ENCODE measurements at regions not wholly inside any gene's neighbourhood (a gene's known extent, or its start where the extent isn't known, plus 50 kb on each side); places are given as distances from the start of the nearest gene placed in this dataset.
"Not testable (repeated sequence)": the region's sequence is repeated elsewhere in the genome, so short reads cannot be mapped to it uniquely, and the experiment has no call there.

- Mint-ChIP-seq H3K27ac (no peak overlapping the region), H3K36me3 (no peaks in the 10 kb centered on the region), H3K27me3 (no peaks in the 10 kb centered on the region), H3K4me1 (no peaks in the 10 kb centered on the region), H3K4me3 (no peak overlapping the region), H3K9me3 (ENCODE audit: low read depth) (peaks cover 14% of the 10 kb centered on the region)
- ATAC-seq (no peak), DNase-seq (no peak)
- CTCF ChIA-PET, result no interaction called here
Measured at GRCh38 chr3:76307556-76307955, 522.2 kb upstream of the ZNF717 start.

DNA sequence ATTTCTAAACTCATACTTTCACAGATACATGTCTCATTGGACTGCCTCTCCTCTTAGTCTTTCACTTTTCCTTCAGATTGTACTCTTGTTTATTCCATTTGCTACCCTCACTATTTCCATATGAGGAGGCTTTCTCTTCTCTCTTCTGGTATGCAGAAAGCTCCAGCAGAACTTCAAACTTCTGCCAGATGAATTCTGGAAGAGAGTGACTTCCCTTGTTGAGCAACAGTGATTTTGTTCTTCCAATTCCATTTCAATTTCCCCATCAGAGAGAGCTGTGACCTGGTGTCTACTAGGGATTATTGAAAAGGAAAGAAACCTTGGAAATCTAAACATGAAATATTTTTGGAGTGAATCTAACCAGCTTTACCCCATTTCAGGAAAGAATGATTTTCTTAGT is 523.2 kb upstream of the ZNF717 start:
- no peaks in the 10 kb centered on the region for H3K27me3 Mint-ChIP-seq
- peaks cover 14% of the 10 kb centered on the region for H3K9me3 Mint-ChIP-seq (ENCODE audit: low read depth)
- DNase-seq (no peak), ATAC-seq (no peak)
- no peak overlapping the region for H3K27ac Mint-ChIP-seq
- CTCF ChIA-PET, result no interaction called here
- no peaks in the 10 kb centered on the region for H3K4me1 Mint-ChIP-seq
- H3K36me3 Mint-ChIP-seq, result no peaks in the 10 kb centered on the region
- no peak overlapping the region for H3K4me3 Mint-ChIP-seq

- H3K36me3 Mint-ChIP-seq, result no peaks in the 10 kb centered on the region
Measured at GRCh38 chr3:76310089-76310488, 524.7 kb upstream of the ZNF717 start.

GRCh38 chr3:76310667-76311066 is 525.3 kb upstream of the ZNF717 start:
- H3K9me3 Mint-ChIP-seq (ENCODE audit: low read depth), result peaks cover 14% of the 10 kb centered on the region
- no peaks in the 10 kb centered on the region for H3K4me1 Mint-ChIP-seq
- no peak overlapping the region for H3K27ac Mint-ChIP-seq
- ATAC-seq, result no peak
- H3K4me3 Mint-ChIP-seq, result no peak overlapping the region
- no peaks in the 10 kb centered on the region for H3K36me3 Mint-ChIP-seq
- no peaks in the 10 kb centered on the region for H3K27me3 Mint-ChIP-seq
- CTCF ChIA-PET, result no interaction called here
- DNase-seq, result no peak

More at GRCh38 chr3:76310089-76310488, 524.7 kb upstream of the ZNF717 start:
- CTCF ChIA-PET, result no interaction called here
- Mint-ChIP-seq H3K27me3 (no peaks in the 10 kb centered on the region), H3K27ac (no peak overlapping the region), H3K9me3 (ENCODE audit: low read depth) (peaks cover 14% of the 10 kb centered on the region), H3K4me3 (no peak overlapping the region), H3K4me1 (no peaks in the 10 kb centered on the region)
- no peak for DNase-seq
- no peak for ATAC-seq

GRCh38 chr3:76311941-76312340 is 526.6 kb upstream of the ZNF717 start:
- H3K36me3 Mint-ChIP-seq, result no peaks in the 10 kb centered on the region
- no peak overlapping the region for H3K27ac Mint-ChIP-seq
- H3K4me1 Mint-ChIP-seq, result no peaks in the 10 kb centered on the region
- H3K9me3 Mint-ChIP-seq (ENCODE audit: low read depth), result peaks cover 14% of the 10 kb centered on the region
- H3K27me3 Mint-ChIP-seq, result no peaks in the 10 kb centered on the region
- H3K4me3 Mint-ChIP-seq, result no peak overlapping the region
- no peak for DNase-seq
- no peak for ATAC-seq
- CTCF ChIA-PET, result no interaction called here

DNA sequence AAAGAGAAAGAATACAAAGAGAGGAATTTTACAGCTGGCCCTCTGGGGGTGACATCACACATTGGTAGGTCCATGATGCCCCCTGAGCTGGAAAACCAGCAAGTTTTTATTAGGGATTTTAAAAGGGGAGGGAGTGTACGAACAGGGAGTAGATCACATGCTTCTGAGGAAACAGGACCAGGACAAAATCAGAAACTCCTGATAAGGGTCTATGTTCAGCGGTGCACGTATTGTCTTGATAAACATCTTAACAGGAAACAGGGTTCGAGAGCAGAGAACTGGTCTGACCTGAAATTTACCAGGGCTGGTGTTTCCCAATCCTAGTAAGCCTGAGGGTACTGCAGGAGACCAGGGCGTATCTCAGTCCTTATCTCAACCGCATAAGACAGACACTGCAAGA is 530.6 kb upstream of the ZNF717 start:
- not testable (repeated sequence) for H3K4me1 Mint-ChIP-seq

DNA sequence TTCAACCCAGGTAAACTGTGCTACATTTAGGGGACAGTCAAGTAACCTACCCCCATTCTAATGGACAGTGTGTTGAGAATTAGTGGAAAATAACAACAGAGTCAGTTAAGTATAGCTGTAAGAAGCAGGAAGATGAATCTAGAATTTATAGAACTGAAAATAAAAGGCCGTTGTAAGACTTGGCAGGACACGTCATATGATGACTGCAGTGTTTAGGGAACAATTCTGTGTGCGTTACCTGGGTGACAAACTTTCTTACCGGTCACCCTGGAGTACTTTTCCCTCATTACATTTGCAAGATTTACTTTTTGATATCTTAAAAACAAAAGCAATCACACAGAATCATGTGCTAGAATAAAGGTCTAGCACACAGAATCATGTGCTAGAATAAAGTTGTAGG is 536.3 kb upstream of the ZNF717 start:
- DNase-seq, result no peak
- CTCF ChIA-PET, result no interaction called here
- ATAC-seq, result no peak
- H3K9me3 Mint-ChIP-seq (ENCODE audit: low read depth), result no peaks in the 10 kb centered on the region
- H3K36me3 Mint-ChIP-seq, result no peaks in the 10 kb centered on the region
- no peaks in the 10 kb centered on the region for H3K4me1 Mint-ChIP-seq
- H3K4me3 Mint-ChIP-seq, result no peak overlapping the region
- no peaks in the 10 kb centered on the region for H3K27me3 Mint-ChIP-seq
- H3K27ac Mint-ChIP-seq, result no peak overlapping the region

More for the DNA sequence above, 530.6 kb upstream of the ZNF717 start:
- H3K36me3 Mint-ChIP-seq; H3K27me3 Mint-ChIP-seq; DNase-seq; CTCF ChIA-PET; H3K4me3 Mint-ChIP-seq; H3K9me3 Mint-ChIP-seq (ENCODE audit: low read depth); H3K27ac Mint-ChIP-seq; ATAC-seq: not testable (repeated sequence)

- DNase-seq (no peak), ATAC-seq (no peak)
- H3K27me3 Mint-ChIP-seq, result no peaks in the 10 kb centered on the region
- no peak overlapping the region for H3K4me3 Mint-ChIP-seq
- no peaks in the 10 kb centered on the region for H3K36me3 Mint-ChIP-seq
- CTCF ChIA-PET, result no interaction called here
- no peaks in the 10 kb centered on the region for H3K4me1 Mint-ChIP-seq
- H3K27ac Mint-ChIP-seq, result no peak overlapping the region
- H3K9me3 Mint-ChIP-seq (ENCODE audit: low read depth), result peaks cover 3% of the 10 kb centered on the region
Measured at GRCh38 chr3:76324101-76324500, 538.8 kb upstream of the ZNF717 start.

- H3K4me3 Mint-ChIP-seq, result no peak overlapping the region
- H3K36me3 Mint-ChIP-seq, result no peaks in the 10 kb centered on the region
- H3K4me1 Mint-ChIP-seq, result no peaks in the 10 kb centered on the region
- H3K27me3 Mint-ChIP-seq, result no peaks in the 10 kb centered on the region
- DNase-seq (no peak), ATAC-seq (no peak)
- peaks cover 10% of the 10 kb centered on the region for H3K9me3 Mint-ChIP-seq (ENCODE audit: low read depth)
- no peak overlapping the region for H3K27ac Mint-ChIP-seq
- CTCF ChIA-PET, result interaction anchor here (0.6 kb wide), 1 partner anchor 526 kb away, joined by 3 read pairs; no protein-coding TSS in a partner anchor
Measured at GRCh38 chr3:76345878-76346277, 560.5 kb upstream of the ZNF717 start.

DNA sequence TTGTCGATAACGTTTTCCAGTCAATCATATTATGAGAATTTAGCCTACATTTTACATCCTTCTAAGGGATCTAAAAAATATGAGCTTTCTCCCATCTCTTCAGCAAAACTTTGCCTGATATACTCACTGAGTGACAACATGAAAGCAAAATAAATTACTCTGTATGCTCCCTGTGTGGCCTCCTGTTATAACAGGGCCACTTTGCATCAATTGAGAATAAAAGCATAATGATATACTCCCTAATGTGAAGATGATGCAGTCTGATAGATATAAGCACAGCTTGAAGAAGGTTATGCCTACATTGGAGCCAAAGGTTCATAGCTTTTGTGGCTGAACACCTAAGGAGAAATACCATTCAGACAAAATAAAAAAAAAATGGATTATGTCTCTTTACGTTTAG is 561.3 kb upstream of the ZNF717 start:
- Mint-ChIP-seq H3K27ac (no peak overlapping the region), H3K27me3 (no peaks in the 10 kb centered on the region), H3K4me3 (no peak overlapping the region), H3K4me1 (no peaks in the 10 kb centered on the region), H3K9me3 (ENCODE audit: low read depth) (peaks cover 10% of the 10 kb centered on the region), H3K36me3 (no peaks in the 10 kb centered on the region)
- ATAC-seq (no peak), DNase-seq (no peak)
- CTCF ChIA-PET, result interaction anchor here (0.6 kb wide), 1 partner anchor 527 kb away, joined by 3 read pairs; no protein-coding TSS in a partner anchor

DNA sequence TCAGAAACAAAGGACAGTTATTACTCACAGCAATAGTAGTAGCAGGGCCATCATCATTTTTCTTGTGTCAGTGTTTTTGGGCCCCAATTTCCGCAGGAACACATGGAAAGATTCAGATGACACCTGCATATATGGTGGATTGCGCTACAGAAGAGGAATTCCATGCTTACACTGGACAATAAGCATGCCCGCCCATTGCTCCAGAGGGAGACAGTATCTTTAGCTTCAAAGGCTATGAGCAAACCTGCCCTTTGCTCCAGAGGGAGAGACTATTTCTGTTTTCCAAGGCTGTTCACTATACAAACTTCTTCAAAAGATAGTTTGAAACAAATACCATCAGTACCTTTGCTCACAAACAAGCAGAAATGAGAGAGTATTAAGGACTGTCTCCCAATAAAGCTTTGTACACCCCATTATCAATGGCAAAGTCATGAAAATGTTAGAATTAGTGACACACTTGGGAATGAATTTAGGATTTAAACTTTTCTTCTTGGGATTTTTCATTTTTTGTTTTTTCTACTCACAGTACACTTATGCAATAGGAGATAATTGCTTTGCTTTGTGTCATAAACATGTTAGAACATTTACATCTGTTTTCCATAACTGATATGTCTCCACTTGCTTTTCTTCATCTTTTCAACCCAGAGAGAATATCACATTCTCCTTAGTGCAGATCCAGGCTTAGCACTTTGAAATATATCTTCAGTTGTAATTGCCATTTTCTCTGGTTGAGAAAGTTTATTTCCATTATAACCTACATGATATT is 564.5 kb upstream of the ZNF717 start:
- H3K4me3 Mint-ChIP-seq, result no peak overlapping the region
- CTCF ChIA-PET, result no interaction called here
- H3K36me3 Mint-ChIP-seq, result no peaks in the 10 kb centered on the region
- no peaks in the 10 kb centered on the region for H3K27me3 Mint-ChIP-seq
- DNase-seq, result no peak
- H3K4me1 Mint-ChIP-seq, result no peaks in the 10 kb centered on the region
- H3K27ac Mint-ChIP-seq, result no peak overlapping the region
- H3K9me3 Mint-ChIP-seq (ENCODE audit: low read depth), result peaks cover 6% of the 10 kb centered on the region
- no peak for ATAC-seq

GRCh38 chr3:76352051-76352450 is 566.7 kb upstream of the ZNF717 start:
- CTCF ChIA-PET, result no interaction called here
- H3K4me1 Mint-ChIP-seq, result no peaks in the 10 kb centered on the region
- H3K4me3 Mint-ChIP-seq, result no peak overlapping the region
- no peaks in the 10 kb centered on the region for H3K36me3 Mint-ChIP-seq
- no peak for ATAC-seq
- no peak overlapping the region for H3K27ac Mint-ChIP-seq
- peaks cover 2% of the 10 kb centered on the region for H3K9me3 Mint-ChIP-seq (ENCODE audit: low read depth)
- H3K27me3 Mint-ChIP-seq, result no peaks in the 10 kb centered on the region
- DNase-seq, result no peak

GRCh38 chr3:76352511-76353284 is 567.3 kb upstream of the ZNF717 start:
- H3K36me3 Mint-ChIP-seq, result no peaks in the 10 kb centered on the region
- H3K4me3 Mint-ChIP-seq, result no peak overlapping the region
- H3K27ac Mint-ChIP-seq, result no peak overlapping the region
- DNase-seq (no peak), ATAC-seq (no peak)
- H3K27me3 Mint-ChIP-seq, result no peaks in the 10 kb centered on the region
- CTCF ChIA-PET, result no interaction called here
- peaks cover 4% of the 10 kb centered on the region for H3K9me3 Mint-ChIP-seq (ENCODE audit: low read depth)
- H3K4me1 Mint-ChIP-seq, result no peaks in the 10 kb centered on the region

GRCh38 chr3:76353683-76354082 is 568.3 kb upstream of the ZNF717 start:
- DNase-seq, result no peak
- Mint-ChIP-seq H3K4me3 (no peak overlapping the region), H3K27ac (no peak overlapping the region), H3K36me3 (no peaks in the 10 kb centered on the region), H3K27me3 (no peaks in the 10 kb centered on the region), H3K4me1 (no peaks in the 10 kb centered on the region), H3K9me3 (ENCODE audit: low read depth) (peaks cover 8% of the 10 kb centered on the region)
- CTCF ChIA-PET, result no interaction called here
- no peak for ATAC-seq
